K562 (cell line): ENCODE measurements at regions not wholly inside any gene's neighbourhood (a gene's known extent, or its start where the extent isn't known, plus 50 kb on each side); places are given as distances from the start of the nearest gene placed in this dataset.

Experiments used
- ATAC-seq: fragments of 200-7000 bp; cut with Tn5 transposase; 3 replicates; pipeline ENCODE4 v1.9.1; 2020; ENCODE audit warnings: moderate library complexity
- BruUV-seq: library from RNA; stranded (reverse); fragments of 400-500 nt; replicated peaks from 2 replicates; lab custom pipeline; 2021; lab: Mats Ljungman, UMichigan
- CTCF ChIA-PET: fragments of 300-600 bp; formaldehyde crosslinking; extraction: SDS; loops from one replicate; lab custom pipeline; 2021; ENCODE audit warnings: low intra/inter-chr PET ratio; lab: Yijun Ruan, JAX
- POLR2A ChIA-PET: fragments of 300-600, 350-650 bp; sonication (Branson Sonifier 250); formaldehyde crosslinking; extraction: SDS; loops from one replicate; lab custom pipeline; 2021; ENCODE audit warnings: antibody characterized with exemption, inconsistent platforms; lab: Yijun Ruan, JAX
- DNase-seq, 4 experiments: peaks; one replicate each; pipeline versions ENCODE4 v3.0.0 to v3.0.0-alpha.2; 2011 to 2018; ENCODE audit warnings: low spot score in 3 of 4, mixed read lengths in 3 of 4; ENCODE audit errors: extremely low read depth in 1 of 4
- FAIRE-seq: peaks from 2 replicates; lab custom pipeline; 2011; peaks lifted over from hg19 to GRCh38; lab: Jason Lieb, UNC
- H2AFZ ChIP-seq: 2 replicates; pipeline ENCODE4 v1.6.0; 2011; ENCODE audit warnings: low read depth, low read length, control low read depth, inconsistent platforms
- H3K27ac ChIP-seq: fragments of 200-600 bp; 3 replicates; pipeline ENCODE4 v1.8.0; 2011; ENCODE audit warnings: low read depth, mild to moderate bottlenecking, control low read depth, inconsistent platforms, low read length, moderate library complexity, mixed read lengths; ENCODE audit errors: extremely low read depth
- H3K27me3 ChIP-seq, 2 experiments: fragments of 300-600 bp in 1 of 2; 2 replicates in 1 of 2; 3 replicates in 1 of 2; pipeline versions ENCODE4 v1.6.0 to v1.8.0; 2011; ENCODE audit warnings: inconsistent platforms in 2 of 2, low read length in 2 of 2, mild to moderate bottlenecking in 1 of 2, mixed read lengths in 1 of 2, moderate library complexity in 1 of 2; ENCODE audit not compliant: control insufficient read depth in 2 of 2, insufficient read depth in 2 of 2
- H3K36me3 ChIP-seq: fragments of 300-600 bp; 3 replicates; pipeline ENCODE4 v1.8.0; 2011; ENCODE audit warnings: mild to moderate bottlenecking, low read length, inconsistent platforms; ENCODE audit not compliant: control insufficient read depth, insufficient read depth
- H3K4me1 ChIP-seq, 2 experiments: fragments of 200-600 bp in 1 of 2; replicated peaks in 1 of 2; 2 replicates in 1 of 2; 3 replicates in 1 of 2; pipeline versions ENCODE4 v1.5.1 to v1.8.0; 2011; ENCODE audit warnings: inconsistent platforms in 2 of 2, low read length in 2 of 2, mild to moderate bottlenecking in 1 of 2, mixed read lengths in 1 of 2, moderate library complexity in 1 of 2; ENCODE audit not compliant: control insufficient read depth in 2 of 2, insufficient read depth in 2 of 2
- H3K4me2 ChIP-seq: 2 replicates; pipeline ENCODE4 v1.6.1; 2011; ENCODE audit warnings: low read length, control low read depth, inconsistent platforms, mixed read lengths; ENCODE audit not compliant: insufficient read depth
- H3K4me3 ChIP-seq: fragments of 200-600 bp; sonication (generic), shearing (Covaris generic); 2 replicates; pipeline ENCODE4 v1.5.1; 2016; ENCODE audit warnings: control low read depth, inconsistent platforms
- H3K79me2 ChIP-seq: fragments of 200-600 bp; 3 replicates; pipeline ENCODE4 v1.8.0; 2011; ENCODE audit warnings: low read length, inconsistent platforms; ENCODE audit not compliant: control insufficient read depth, insufficient read depth
- H3K9ac ChIP-seq, 2 experiments: 2 replicates each; pipeline versions ENCODE4 v1.6.0 to v1.6.1; 2011; ENCODE audit warnings: low read depth in 2 of 2, low read length in 2 of 2, control low read depth in 1 of 2, inconsistent platforms in 1 of 2, mild to moderate bottlenecking in 1 of 2, mixed read lengths in 1 of 2; ENCODE audit not compliant: insufficient read depth in 1 of 2
- H3K9me1 ChIP-seq: one replicate; pipeline ENCODE4 v1.6.0; 2011; ENCODE audit warnings: inconsistent platforms, mild to moderate bottlenecking, low read length, moderate library complexity; ENCODE audit not compliant: control insufficient read depth, insufficient read depth
- H3K9me3 ChIP-seq: replicated peaks from 2 replicates; pipeline ENCODE4 v1.5.1; 2011; ENCODE audit warnings: low read depth, low read length, inconsistent platforms; ENCODE audit not compliant: control insufficient read depth, insufficient read depth
- H4K20me1 ChIP-seq: replicated peaks from 2 replicates; pipeline ENCODE4 v1.6.1; 2011; ENCODE audit warnings: low read length, inconsistent platforms, mixed read lengths; ENCODE audit not compliant: control insufficient read depth, insufficient read depth
- HMBOX1 ChIP-seq: sonication (generic); IDR thresholded peaks from 2 replicates; pipeline ENCODE4 v1.6.1; 2016
- JUNB ChIP-seq: fragments of 450-650 bp; formaldehyde crosslinking; conservative IDR thresholded peaks from 2 replicates; pipeline ENCODE4 v1.4.0; 2020; ENCODE audit warnings: mild to moderate bottlenecking
- RBM25 ChIP-seq: fragments of 200-400 bp; formaldehyde crosslinking; IDR thresholded peaks from 2 replicates; pipeline ENCODE4 v1.6.1; 2018; ENCODE audit warnings: low read length, low read depth, moderate library complexity; ENCODE audit not compliant: severe bottlenecking
- SNRNP70 ChIP-seq: fragments of 200-400 bp; formaldehyde crosslinking; optimal IDR thresholded peaks from 2 replicates; pipeline ENCODE3; 2017; ENCODE audit warnings: low read depth, low read length
- SOX6 ChIP-seq: fragments of 450-650 bp; IDR thresholded peaks from 2 replicates; pipeline ENCODE4 v1.6.1; 2014; ENCODE audit warnings: mild to moderate bottlenecking
- SRSF7 ChIP-seq: fragments of 200-400 bp; formaldehyde crosslinking; optimal IDR thresholded peaks from 2 replicates; pipeline ENCODE3; 2017; ENCODE audit warnings: mild to moderate bottlenecking, low read depth, low read length
- ZBTB17 ChIP-seq: fragments of 450-650 bp; formaldehyde crosslinking; IDR thresholded peaks from 2 replicates; pipeline ENCODE4 v1.4.0; 2020; ENCODE audit warnings: mild to moderate bottlenecking
- ZMIZ1 ChIP-seq, 2 experiments: fragments of 150-350 bp in 1 of 2; IDR thresholded peaks; 2 replicates each; pipeline ENCODE4 v1.6.1; 2012 to 2016; ENCODE audit warnings: low read depth in 2 of 2, low read length in 2 of 2, mild to moderate bottlenecking in 1 of 2, moderate library complexity in 1 of 2
- ZNF583 ChIP-seq: fragments of 250-450 bp; sonication (Bioruptor Pico); IDR thresholded peaks from 2 replicates; pipeline ENCODE4 v1.4.0; 2020
- WGBS: fragments of 100-300 bp; shearing (Covaris generic); methylation state at CpG from one replicate; pipeline ENCODE4 v1.1.6; 2016; ENCODE audit warnings: low coverage, mixed read lengths; ENCODE audit not compliant: insufficient coverage; ENCODE audit errors: missing lambda C conversion rate; 5-methylcytosine and 5-hydroxymethylcytosine counted together
- in situ Hi-C: fragments of 300-500 bp; cut with MboI; formaldehyde crosslinking; loops from 4 replicates; pipeline ENCODE4 v1.15.0; 2018; ENCODE audit warnings: inconsistent platforms, mixed read lengths
- intact Hi-C: fragments of 100-400 bp; cut with micrococcal nuclease; formaldehyde crosslinking; loops from 2 replicates; pipeline ENCODE4 v1.14.2; 2022
- TF ChIP-seq, protein P1 (sequence below): fragments of 450-650 bp; formaldehyde crosslinking; IDR thresholded peaks from 2 replicates; pipeline ENCODE4 v1.4.0; 2020; ENCODE audit warnings: mild to moderate bottlenecking, moderate library complexity
- TF ChIP-seq, protein P2 (sequence below): fragments of 250-450 bp; sonication (Bioruptor Pico); IDR thresholded peaks from 2 replicates; pipeline ENCODE4 v1.5.1; 2021; ENCODE audit warnings: mild to moderate bottlenecking
- TF ChIP-seq, protein P3 (sequence below): sonication (generic); formaldehyde crosslinking; IDR thresholded peaks from 2 replicates; pipeline ENCODE4 v1.5.0; 2020; ENCODE audit warnings: missing genetic modification reagents

DNA sequence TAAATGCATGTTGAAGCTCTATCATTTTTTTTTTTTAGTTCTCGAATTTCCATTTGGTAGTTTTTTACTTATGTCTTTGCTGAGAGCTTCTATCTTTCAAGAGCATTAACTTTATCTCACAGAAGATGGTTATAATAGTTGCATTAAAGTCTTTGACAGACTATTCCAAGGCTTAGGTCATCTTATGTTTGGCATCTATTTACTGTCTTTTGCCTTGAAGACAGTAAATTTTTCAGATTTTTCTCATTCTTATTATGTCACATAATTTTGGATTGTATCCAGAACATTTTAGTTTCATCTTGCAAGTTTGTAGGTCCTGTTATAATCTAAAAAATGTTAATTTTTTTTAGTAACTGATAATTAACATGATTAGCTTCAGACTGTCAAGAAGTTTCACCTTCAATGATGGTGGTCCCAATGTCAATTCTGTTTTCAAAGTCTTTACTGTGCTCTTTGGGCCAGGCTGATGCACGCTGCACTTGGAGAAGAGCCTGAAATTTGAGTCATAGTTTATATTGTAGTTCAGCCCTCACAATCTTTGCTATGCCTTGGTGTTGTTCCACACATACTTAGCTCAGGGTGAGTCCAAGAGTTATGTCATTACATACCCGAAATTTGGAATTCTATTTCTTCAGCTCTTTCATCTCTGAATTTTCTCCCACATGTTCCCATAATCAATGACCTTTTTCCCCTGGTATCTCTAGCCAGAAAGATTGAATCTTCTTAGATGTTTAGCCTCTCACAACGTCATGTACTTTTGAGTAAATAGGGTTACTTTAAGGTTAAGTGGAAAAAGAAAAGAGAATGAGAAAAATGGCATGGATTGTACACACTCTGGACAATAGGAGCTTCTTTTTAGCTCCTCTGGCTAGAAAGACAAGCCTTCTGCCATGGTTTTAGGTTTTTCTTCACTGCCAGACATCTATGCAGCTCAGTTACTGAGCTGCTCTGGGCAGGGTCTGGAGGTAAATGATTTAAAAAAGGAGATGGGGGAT, 110.3 kb upstream of the BTBD3 start (continued):
- TF ChIP-seq, protein P1, sequence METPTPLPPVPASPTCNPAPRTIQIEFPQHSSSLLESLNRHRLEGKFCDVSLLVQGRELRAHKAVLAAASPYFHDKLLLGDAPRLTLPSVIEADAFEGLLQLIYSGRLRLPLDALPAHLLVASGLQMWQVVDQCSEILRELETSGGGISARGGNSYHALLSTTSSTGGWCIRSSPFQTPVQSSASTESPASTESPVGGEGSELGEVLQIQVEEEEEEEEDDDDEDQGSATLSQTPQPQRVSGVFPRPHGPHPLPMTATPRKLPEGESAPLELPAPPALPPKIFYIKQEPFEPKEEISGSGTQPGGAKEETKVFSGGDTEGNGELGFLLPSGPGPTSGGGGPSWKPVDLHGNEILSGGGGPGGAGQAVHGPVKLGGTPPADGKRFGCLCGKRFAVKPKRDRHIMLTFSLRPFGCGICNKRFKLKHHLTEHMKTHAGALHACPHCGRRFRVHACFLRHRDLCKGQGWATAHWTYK (CRISPR knock-in tag) = no peak
- TF ChIP-seq JUNB (CRISPR knock-in tag) (no peak), ZNF583 (CRISPR knock-in tag) (no peak)

- no peak for FAIRE-seq
- intact Hi-C loops (no loop called here), in situ Hi-C loops (no loop called here)
- Histone ChIP-seq H3K36me3 (no peaks in the 10 kb centered on the region), H2AFZ (no peak overlapping the region), H4K20me1 (no peaks in the 10 kb centered on the region), H3K27me3 (no peaks in the 10 kb centered on the region), H3K27ac (no peak overlapping the region), H3K4me2 (no peak overlapping the region), H3K9me3 (no peaks in the 10 kb centered on the region), H3K9ac (no peak overlapping the region), H3K79me2 (no peaks in the 10 kb centered on the region), H3K4me3 (no peak overlapping the region), H3K9me1 (no peaks in the 10 kb centered on the region), H3K4me1 (no peaks in the 10 kb centered on the region)
- WGBS = 2% methylated on average over 5 of the region's 5 CpGs
- ATAC-seq = no peak
- ChIA-PET POLR2A (no interaction called here), CTCF (no interaction called here)
- BruUV-seq = no TSS peak
- no peak for DNase-seq
- TF ChIP-seq SNRNP70 (no peak), SRSF7 (no peak), SOX6 (no peak), ZMIZ1 (IDR thresholded peaks at IDR 0.05; ENCODE audit: low read depth in 2 of 2, low read length in 2 of 2) (no peak), RBM25 (no peak), ZBTB17 (CRISPR knock-in tag) (no peak), HMBOX1 (no peak)
- TF ChIP-seq, protein P2, sequence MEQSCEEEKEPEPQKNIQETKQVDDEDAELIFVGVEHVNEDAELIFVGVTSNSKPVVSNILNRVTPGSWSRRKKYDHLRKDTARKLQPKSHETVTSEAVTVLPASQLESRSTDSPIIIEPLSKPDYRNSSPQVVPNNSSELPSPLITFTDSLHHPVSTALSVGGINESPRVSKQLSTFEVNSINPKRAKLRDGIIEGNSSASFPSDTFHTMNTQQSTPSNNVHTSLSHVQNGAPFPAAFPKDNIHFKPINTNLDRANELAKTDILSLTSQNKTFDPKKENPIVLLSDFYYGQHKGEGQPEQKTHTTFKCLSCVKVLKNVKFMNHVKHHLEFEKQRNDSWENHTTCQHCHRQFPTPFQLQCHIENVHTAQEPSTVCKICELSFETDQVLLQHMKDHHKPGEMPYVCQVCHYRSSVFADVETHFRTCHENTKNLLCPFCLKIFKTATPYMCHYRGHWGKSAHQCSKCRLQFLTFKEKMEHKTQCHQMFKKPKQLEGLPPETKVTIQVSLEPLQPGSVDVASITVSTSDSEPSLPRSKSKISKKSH (CRISPR knock-in tag) = no peak
- TF ChIP-seq, protein P3, sequence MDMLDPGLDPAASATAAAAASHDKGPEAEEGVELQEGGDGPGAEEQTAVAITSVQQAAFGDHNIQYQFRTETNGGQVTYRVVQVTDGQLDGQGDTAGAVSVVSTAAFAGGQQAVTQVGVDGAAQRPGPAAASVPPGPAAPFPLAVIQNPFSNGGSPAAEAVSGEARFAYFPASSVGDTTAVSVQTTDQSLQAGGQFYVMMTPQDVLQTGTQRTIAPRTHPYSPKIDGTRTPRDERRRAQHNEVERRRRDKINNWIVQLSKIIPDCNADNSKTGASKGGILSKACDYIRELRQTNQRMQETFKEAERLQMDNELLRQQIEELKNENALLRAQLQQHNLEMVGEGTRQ (CRISPR knock-in tag) = no peak
These were observed 108.9 kb upstream of the BTBD3 start for GRCh38 chr20:11808841-11809240.
